Common myeloid progenitor, CD34-positive (primary cell): ENCODE measurements at regions not wholly inside any gene's neighbourhood (a gene's known extent, or its start where the extent isn't known, plus 50 kb on each side); places are given as distances from the start of the nearest gene placed in this dataset.
"Not testable (repeated sequence)": the region's sequence is repeated elsewhere in the genome, so short reads cannot be mapped to it uniquely, and the experiment has no call there.

Source experiments
- CTCF ChIA-PET: fragments of 350-600 bp; sonication (Branson Sonifier 250); formaldehyde crosslinking; loops from one replicate; lab custom pipeline; 2021; ENCODE audit warnings: antibody characterized with exemption; lab: Charles Lee
- POLR2A ChIA-PET: fragments of 350-600 bp; sonication (Branson Sonifier 250); formaldehyde crosslinking; loops from one replicate; lab custom pipeline; 2021; ENCODE audit warnings: antibody characterized with exemption; lab: Charles Lee
- DNase-seq, 3 donors: peaks; one replicate each; pipeline versions ENCODE4 v3.0.0 to v3.0.0-alpha.2; 2013
- H3K27ac ChIP-seq, 2 experiments: 1 replicate in 1 of 2; 2 replicates in 1 of 2; pipeline ENCODE4 v1.7.0; 2013; ENCODE audit warnings: inconsistent platforms in 2 of 2, low read length in 2 of 2, mild to moderate bottlenecking in 2 of 2, low read depth in 1 of 2, moderate library complexity in 1 of 2; ENCODE audit not compliant: severe bottlenecking in 2 of 2, insufficient read depth in 1 of 2, poor library complexity in 1 of 2
- H3K27me3 ChIP-seq, 5 experiments: replicated peaks in 2 of 5; 1 replicate in 3 of 5; 2 replicates in 2 of 5; pipeline versions ENCODE4 v1.6.1 to v1.7.0; 2013; ENCODE audit warnings: low read length in 4 of 5, mild to moderate bottlenecking in 2 of 5, moderate library complexity in 2 of 5, inconsistent platforms in 1 of 5; ENCODE audit not compliant: insufficient read depth in 5 of 5, control insufficient read depth in 4 of 5
- H3K36me3 ChIP-seq, 4 experiments: 1 replicate in 2 of 4; 2 replicates in 2 of 4; pipeline versions ENCODE4 v1.6.1 to v1.7.0; 2013; ENCODE audit warnings: low read length in 3 of 4, control low read depth in 1 of 4, mild to moderate bottlenecking in 1 of 4; ENCODE audit not compliant: control insufficient read depth in 4 of 4, insufficient read depth in 4 of 4
- H3K4me1 ChIP-seq, 4 experiments: 1 replicate in 3 of 4; 2 replicates in 1 of 4; pipeline versions ENCODE4 v1.6.1 to v1.7.1; 2013; ENCODE audit warnings: low read length in 3 of 4, mild to moderate bottlenecking in 3 of 4, control low read depth in 1 of 4, inconsistent platforms in 1 of 4, moderate library complexity in 1 of 4; ENCODE audit not compliant: control insufficient read depth in 4 of 4, insufficient read depth in 4 of 4; ENCODE audit errors: control extremely low read depth in 1 of 4
- H3K4me3 ChIP-seq, 7 experiments: 1 replicate in 4 of 7; 2 replicates in 3 of 7; pipeline versions ENCODE4 v1.5.1 to v1.7.0; 2013; ENCODE audit warnings: mild to moderate bottlenecking in 7 of 7, low read length in 6 of 7, moderate library complexity in 6 of 7, inconsistent platforms in 2 of 7, low read depth in 2 of 7, control low read depth in 1 of 7; ENCODE audit not compliant: insufficient read depth in 4 of 7, control insufficient read depth in 1 of 7; ENCODE audit errors: extremely low read depth in 1 of 7
- H3K9me3 ChIP-seq, 5 experiments: 1 replicate in 4 of 5; 2 replicates in 1 of 5; pipeline versions ENCODE4 v1.6.1 to v1.7.1; 2013; ENCODE audit warnings: low read length in 4 of 5, mild to moderate bottlenecking in 2 of 5, inconsistent platforms in 1 of 5, low read depth in 1 of 5, moderate library complexity in 1 of 5; ENCODE audit not compliant: control insufficient read depth in 4 of 5, insufficient read depth in 2 of 5; ENCODE audit errors: control extremely low read depth in 1 of 5
- WGBS: methylation state at CpG from one replicate; pipeline ENCODE4 v1.1.5; 2013; ENCODE audit not compliant: insufficient coverage; 5-methylcytosine and 5-hydroxymethylcytosine counted together

- no peaks in the 10 kb centered on the region for H3K36me3 ChIP-seq
- DNase-seq = no peak
- H3K27ac ChIP-seq = no peak overlapping the region
- H3K4me3 ChIP-seq = no peak overlapping the region
- ChIA-PET CTCF (no interaction called here), POLR2A (no interaction called here)
- no peaks in the 10 kb centered on the region for H3K9me3 ChIP-seq
- no peaks in the 10 kb centered on the region for H3K4me1 ChIP-seq
- 95% methylated on average over 3 of the region's 7 CpGs for WGBS
- H3K27me3 ChIP-seq = no peaks in the 10 kb centered on the region
Observed at GRCh38 chr7:46107610-46108217, 186.6 kb upstream of the IGFBP3 start.

DNA sequence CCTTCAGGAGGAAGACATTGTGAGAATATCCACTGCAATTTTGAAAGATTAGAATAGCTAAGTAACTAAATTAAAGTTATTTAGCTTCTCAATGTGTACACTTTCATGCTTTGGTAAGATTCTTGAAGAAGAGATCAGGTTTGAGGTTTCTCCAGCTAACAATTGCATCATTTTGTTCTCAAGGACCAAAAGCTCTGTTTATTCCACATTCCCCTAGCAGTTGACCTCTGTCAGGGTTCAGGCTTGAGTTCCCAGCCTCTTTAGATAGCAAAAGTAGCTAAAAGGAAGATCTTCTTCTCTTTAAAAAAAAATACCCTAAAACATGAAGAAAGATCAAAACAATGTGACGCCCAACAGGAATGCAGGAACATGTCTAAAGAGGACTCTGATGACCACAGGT, 179.4 kb upstream of the IGFBP3 start:
- WGBS = no CpG with 5 or more reads among the region's 1 CpG
- Histone ChIP-seq H3K4me3 (no peak overlapping the region), H3K27me3 (no peaks in the 10 kb centered on the region), H3K9me3 (no peaks in the 10 kb centered on the region), H3K36me3 (no peaks in the 10 kb centered on the region), H3K27ac (no peak overlapping the region), H3K4me1 (no peaks in the 10 kb centered on the region)
- CTCF ChIA-PET = no interaction called here
- POLR2A ChIA-PET = interaction anchor here (0.6 kb wide), 1 partner anchor 19 kb away, joined by 3 read pairs; no protein-coding TSS in a partner anchor
- no peak for DNase-seq

- Histone ChIP-seq H3K9me3 (no peaks in the 10 kb centered on the region), H3K27me3 (no peaks in the 10 kb centered on the region), H3K27ac (no peak overlapping the region), H3K4me3 (no peak overlapping the region), H3K4me1 (no peaks in the 10 kb centered on the region), H3K36me3 (no peaks in the 10 kb centered on the region)
- WGBS = no CpG with 5 or more reads among the region's 1 CpG
- CTCF ChIA-PET = no interaction called here
- DNase-seq = no peak
- POLR2A ChIA-PET = no interaction called here
Observed at GRCh38 chr7:46099076-46099475, 178.0 kb upstream of the IGFBP3 start.

- 83% methylated on average over 1 of the region's 1 CpG for WGBS
- H3K27ac ChIP-seq = no peak overlapping the region
- POLR2A ChIA-PET = no interaction called here
- peaks cover 0 to 3% (median 0%) of the 10 kb centered on the region in 5 experiments for H3K9me3 ChIP-seq
- DNase-seq = no peak
- no peaks in the 10 kb centered on the region for H3K36me3 ChIP-seq
- no peak overlapping the region for H3K4me3 ChIP-seq
- CTCF ChIA-PET = no interaction called here
- H3K27me3 ChIP-seq = no peaks in the 10 kb centered on the region
- H3K4me1 ChIP-seq = no peaks in the 10 kb centered on the region
Observed at GRCh38 chr7:46091071-46091470, 170.0 kb upstream of the IGFBP3 start.

DNA sequence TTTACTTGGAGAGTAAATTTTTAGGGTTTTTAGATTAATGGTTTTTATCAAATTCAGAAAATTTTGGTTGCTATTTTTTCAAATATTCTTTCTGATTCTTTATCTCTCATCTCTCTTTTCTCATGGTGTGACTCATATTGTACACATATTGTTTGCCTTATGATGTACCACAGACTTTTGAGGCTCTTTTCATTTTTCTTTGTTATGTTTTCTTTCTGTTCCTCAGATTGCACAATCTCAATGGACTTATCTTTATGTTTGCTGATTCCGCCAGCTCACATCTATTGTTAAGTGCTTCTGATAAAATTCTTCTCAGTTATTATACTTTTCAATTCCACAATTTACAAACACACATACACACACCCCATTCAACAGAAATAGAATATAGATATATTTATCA, 168.2 kb upstream of the IGFBP3 start:
- WGBS = no CpG with 5 or more reads among the region's 1 CpG
- ChIA-PET POLR2A (no interaction called here), CTCF (interaction anchor here (0.6 kb wide), 1 partner anchor 129 kb away, joined by 3 read pairs; no protein-coding TSS in a partner anchor)
- DNase-seq = no peak
- Histone ChIP-seq H3K27me3 (no peaks in the 10 kb centered on the region), H3K4me1 (no peaks in the 10 kb centered on the region), H3K27ac (no peak overlapping the region), H3K9me3 (peaks cover 0 to 3% (median 0%) of the 10 kb centered on the region in 5 experiments), H3K36me3 (no peaks in the 10 kb centered on the region), H3K4me3 (no peak overlapping the region)

DNA sequence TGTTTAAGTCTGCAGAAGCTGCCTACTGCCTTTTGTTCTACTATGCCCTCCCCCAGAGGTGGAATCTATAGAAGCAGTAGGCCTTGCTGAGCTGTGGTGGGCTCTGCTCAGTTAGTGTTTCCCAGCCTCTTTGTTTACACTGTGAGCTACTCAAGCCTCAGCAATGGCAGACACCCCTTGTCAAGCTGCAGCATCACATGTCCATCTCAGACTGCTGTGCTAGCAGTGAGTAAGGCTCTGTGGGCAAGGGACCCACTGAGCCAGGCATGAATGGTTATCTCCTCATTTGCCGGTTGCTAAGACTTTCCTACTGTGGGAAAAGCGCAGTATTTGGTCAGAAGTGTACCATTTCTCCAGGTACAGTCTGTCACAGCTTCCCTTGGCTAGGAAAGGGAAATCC, 167.4 kb upstream of the IGFBP3 start:
- H3K36me3 ChIP-seq, POLR2A ChIA-PET, CTCF ChIA-PET, H3K27ac ChIP-seq, H3K9me3 ChIP-seq, H3K27me3 ChIP-seq, H3K4me1 ChIP-seq, DNase-seq, H3K4me3 ChIP-seq: not testable (repeated sequence)
- WGBS = 100% methylated on average over 2 of the region's 2 CpGs

GRCh38 chr7:46080595-46081159, 159.6 kb upstream of the IGFBP3 start:
- POLR2A ChIA-PET = no interaction called here
- DNase-seq = no peak
- WGBS = 100% methylated on average over 2 of the region's 4 CpGs

More at GRCh38 chr7:46080595-46081159, 159.6 kb upstream of the IGFBP3 start:
- no peak overlapping the region for H3K4me3 ChIP-seq
- H3K36me3 ChIP-seq = no peaks in the 10 kb centered on the region
- H3K27me3 ChIP-seq = no peaks in the 10 kb centered on the region
- no peaks in the 10 kb centered on the region for H3K4me1 ChIP-seq
- CTCF ChIA-PET = interaction anchor here (1.4 kb wide), 1 partner anchor 12 kb away, joined by 4 read pairs; no protein-coding TSS in a partner anchor
- H3K9me3 ChIP-seq = no peaks in the 10 kb centered on the region
- H3K27ac ChIP-seq = no peak overlapping the region
